WTC11 (cell line): ENCODE measurements at regions not wholly inside any gene's neighbourhood (a gene's known extent, or its start where the extent isn't known, plus 50 kb on each side); places are given as distances from the start of the nearest gene placed in this dataset.
"Not testable (repeated sequence)": the region's sequence is repeated elsewhere in the genome, so short reads cannot be mapped to it uniquely, and the experiment has no call there.

Source experiments
- ATAC-seq: fragments of 200-7000 bp; cut with Tn5 transposase; 2 replicates; pipeline ENCODE4 v1.10.0; 2021; ENCODE audit warnings: mild to moderate bottlenecking, moderate library complexity
- CTCF ChIA-PET: fragments of 300-600 bp; sonication (Branson Sonifier 250); formaldehyde crosslinking; loops from one replicate; lab custom pipeline; 2021; ENCODE audit warnings: antibody characterized with exemption; lab: Charles Lee
- POLR2A ChIA-PET: fragments of 350-600 bp; sonication (Branson Sonifier 250); formaldehyde crosslinking; loops from one replicate; lab custom pipeline; 2021; ENCODE audit warnings: antibody characterized with exemption; lab: Charles Lee
- DNase-seq: peaks from one replicate; pipeline ENCODE4 v3.0.0; 2021; ENCODE audit warnings: low spot score
- H3K27ac Mint-ChIP-seq: 2 replicates; pipeline ENCODE4 v1.8.0; 2021; ENCODE audit warnings: mixed read lengths
- H3K27me3 Mint-ChIP-seq: 2 replicates; pipeline ENCODE4 v1.8.0; 2021; ENCODE audit warnings: low read depth, mild to moderate bottlenecking, moderate library complexity, mixed read lengths
- H3K36me3 Mint-ChIP-seq: 2 replicates; pipeline ENCODE4 v1.8.0; 2021; ENCODE audit warnings: mixed read lengths
- H3K4me1 Mint-ChIP-seq: 2 replicates; pipeline ENCODE4 v1.8.0; 2022; ENCODE audit warnings: mixed read lengths
- H3K4me3 Mint-ChIP-seq: 2 replicates; pipeline ENCODE4 v1.8.0; 2021; ENCODE audit warnings: mild to moderate bottlenecking, moderate library complexity, mixed read lengths
- H3K9me3 Mint-ChIP-seq: 2 replicates; pipeline ENCODE4 v1.8.0; 2021; ENCODE audit warnings: mixed read lengths
- AR ChIP-seq: fragments of 250-450 bp; sonication (Bioruptor Pico); IDR thresholded peaks from 2 replicates; pipeline ENCODE4 v1.9.0; 2021; ENCODE audit warnings: mild to moderate bottlenecking
- ATF6 ChIP-seq: sonication (generic); formaldehyde crosslinking; IDR thresholded peaks from 2 replicates; pipeline ENCODE4 v1.8.1; 2023; ENCODE audit warnings: mild to moderate bottlenecking, missing genetic modification reagents
- CDX4 ChIP-seq: fragments of 250-450 bp; sonication (Bioruptor Pico); IDR thresholded peaks from 2 replicates; pipeline ENCODE4 v1.9.0; 2021; ENCODE audit warnings: moderate library complexity, mild to moderate bottlenecking, inconsistent platforms, borderline replicate concordance
- CREB1 ChIP-seq: sonication (generic); formaldehyde crosslinking; IDR thresholded peaks from 2 replicates; pipeline ENCODE4 v1.8.0; 2023; ENCODE audit warnings: mild to moderate bottlenecking, missing genetic modification reagents
- E2F4 ChIP-seq: sonication (generic); formaldehyde crosslinking; IDR thresholded peaks from 2 replicates; pipeline ENCODE4 v1.8.1; 2022; ENCODE audit warnings: low read depth, mild to moderate bottlenecking, moderate library complexity, missing genetic modification reagents, borderline replicate concordance
- ESRRA ChIP-seq: sonication (generic); formaldehyde crosslinking; IDR thresholded peaks from 2 replicates; pipeline ENCODE4 v1.8.1; 2022; ENCODE audit warnings: mild to moderate bottlenecking, missing genetic modification reagents, borderline replicate concordance
- ETV6 ChIP-seq: sonication (generic); formaldehyde crosslinking; IDR thresholded peaks from 2 replicates; pipeline ENCODE4 v1.8.1; 2022; ENCODE audit warnings: mild to moderate bottlenecking, missing genetic modification reagents
- HMGA2 ChIP-seq: fragments of 250-450 bp; sonication (Bioruptor Pico); IDR thresholded peaks from 2 replicates; pipeline ENCODE4 v1.4.0; 2021; ENCODE audit warnings: mild to moderate bottlenecking, moderate library complexity
- JAZF1 ChIP-seq: fragments of 250-450 bp; sonication (Bioruptor Pico); IDR thresholded peaks from 2 replicates; pipeline ENCODE4 v1.9.0; 2021; ENCODE audit warnings: moderate library complexity, mild to moderate bottlenecking, inconsistent platforms
- NFYB ChIP-seq: sonication (generic); formaldehyde crosslinking; conservative IDR thresholded peaks from 2 replicates; pipeline ENCODE4 v1.8.0; 2022; ENCODE audit warnings: low read depth, missing genetic modification reagents
- RORB ChIP-seq: fragments of 250-450 bp; sonication (Bioruptor Pico); IDR thresholded peaks from 2 replicates; pipeline ENCODE4 v1.9.0; 2021; ENCODE audit warnings: mild to moderate bottlenecking
- SMAD4 ChIP-seq: sonication (generic); formaldehyde crosslinking; IDR thresholded peaks from 2 replicates; pipeline ENCODE4 v1.8.0; 2022; ENCODE audit warnings: mild to moderate bottlenecking, missing genetic modification reagents
- TEAD4 ChIP-seq: sonication (generic); formaldehyde crosslinking; IDR thresholded peaks from 2 replicates; pipeline ENCODE4 v1.8.0; 2022; ENCODE audit warnings: mild to moderate bottlenecking, missing genetic modification reagents
- ZBTB21 ChIP-seq: sonication (generic); formaldehyde crosslinking; IDR thresholded peaks from 2 replicates; pipeline ENCODE4 v1.8.1; 2023; ENCODE audit warnings: mild to moderate bottlenecking, missing genetic modification reagents, borderline replicate concordance
- TF ChIP-seq, protein P1 (sequence below): fragments of 200-600 bp; IDR thresholded peaks from 2 replicates; pipeline ENCODE4 v1.8.0; 2022; ENCODE audit warnings: antibody characterized with exemption
- TF ChIP-seq, protein P2 (sequence below): sonication (generic); formaldehyde crosslinking; IDR thresholded peaks from 2 replicates; pipeline ENCODE4 v1.8.1; 2022; ENCODE audit warnings: low read depth, missing genetic modification reagents, borderline replicate concordance
- TF ChIP-seq, protein P3 (sequence below): sonication (generic); formaldehyde crosslinking; IDR thresholded peaks from 2 replicates; pipeline ENCODE4 v1.8.1; 2022; ENCODE audit warnings: mild to moderate bottlenecking, moderate library complexity, missing genetic modification reagents

- TF ChIP-seq, protein P1, sequence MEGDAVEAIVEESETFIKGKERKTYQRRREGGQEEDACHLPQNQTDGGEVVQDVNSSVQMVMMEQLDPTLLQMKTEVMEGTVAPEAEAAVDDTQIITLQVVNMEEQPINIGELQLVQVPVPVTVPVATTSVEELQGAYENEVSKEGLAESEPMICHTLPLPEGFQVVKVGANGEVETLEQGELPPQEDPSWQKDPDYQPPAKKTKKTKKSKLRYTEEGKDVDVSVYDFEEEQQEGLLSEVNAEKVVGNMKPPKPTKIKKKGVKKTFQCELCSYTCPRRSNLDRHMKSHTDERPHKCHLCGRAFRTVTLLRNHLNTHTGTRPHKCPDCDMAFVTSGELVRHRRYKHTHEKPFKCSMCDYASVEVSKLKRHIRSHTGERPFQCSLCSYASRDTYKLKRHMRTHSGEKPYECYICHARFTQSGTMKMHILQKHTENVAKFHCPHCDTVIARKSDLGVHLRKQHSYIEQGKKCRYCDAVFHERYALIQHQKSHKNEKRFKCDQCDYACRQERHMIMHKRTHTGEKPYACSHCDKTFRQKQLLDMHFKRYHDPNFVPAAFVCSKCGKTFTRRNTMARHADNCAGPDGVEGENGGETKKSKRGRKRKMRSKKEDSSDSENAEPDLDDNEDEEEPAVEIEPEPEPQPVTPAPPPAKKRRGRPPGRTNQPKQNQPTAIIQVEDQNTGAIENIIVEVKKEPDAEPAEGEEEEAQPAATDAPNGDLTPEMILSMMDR, result no peak
- TF ChIP-seq ATF6 (CRISPR knock-in tag) (no peak), CREB1 (CRISPR knock-in tag) (no peak), ETV6 (CRISPR knock-in tag) (no peak), JAZF1 (CRISPR knock-in tag) (no peak), TEAD4 (CRISPR knock-in tag) (no peak), CDX4 (CRISPR knock-in tag) (no peak), RORB (CRISPR knock-in tag) (no peak), ZBTB21 (CRISPR knock-in tag) (no peak)
Measured at GRCh38 chr2:62624855-62625254, 80.7 kb upstream of the EHBP1 start (continued).

DNA sequence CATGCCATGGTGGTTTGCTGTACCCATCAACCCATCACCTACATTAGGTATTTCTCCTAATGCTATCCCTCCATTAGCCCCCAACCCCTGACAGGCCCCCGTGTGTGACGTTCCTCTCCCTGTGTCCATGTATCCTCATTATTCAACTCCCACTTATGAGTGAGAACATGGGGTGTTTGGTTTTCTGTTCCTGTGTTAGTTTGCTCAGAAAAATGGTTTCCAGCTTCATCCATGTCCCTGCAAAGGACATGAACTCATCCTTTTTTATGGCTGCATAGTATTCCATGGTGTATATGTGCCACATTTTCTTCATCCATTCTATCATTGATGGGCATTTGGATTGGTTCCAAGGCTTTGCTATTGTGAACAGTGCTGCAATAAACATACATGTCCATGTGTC is 89.0 kb upstream of the EHBP1 start:
- CTCF ChIA-PET, DNase-seq, ATAC-seq, POLR2A ChIA-PET, H3K4me1 Mint-ChIP-seq, H3K27me3 Mint-ChIP-seq, H3K27ac Mint-ChIP-seq, H3K36me3 Mint-ChIP-seq, H3K4me3 Mint-ChIP-seq: not testable (repeated sequence)
- H3K9me3 Mint-ChIP-seq, result peaks cover 21% of the 10 kb centered on the region

DNA sequence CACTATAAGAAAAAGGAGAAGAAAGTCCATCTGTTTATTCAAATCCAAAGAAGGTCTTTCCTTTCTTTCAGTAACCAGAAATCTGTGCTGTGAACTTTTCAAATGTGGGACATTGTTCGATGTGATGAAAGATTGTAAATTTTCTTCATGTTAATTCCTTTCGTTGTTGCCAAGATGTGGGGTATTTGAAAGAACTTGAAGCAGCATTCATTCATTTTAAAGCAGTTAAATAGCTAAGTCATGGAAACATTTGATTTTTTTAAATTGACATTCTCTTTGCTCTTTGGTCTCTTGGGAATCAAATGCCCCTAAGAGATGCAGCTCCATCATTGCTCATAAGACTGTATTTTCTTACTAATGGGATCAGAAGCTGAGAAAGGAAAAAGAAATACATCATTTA is 93.7 kb upstream of the EHBP1 start:
- Mint-ChIP-seq H3K4me1 (peaks cover 4% of the 10 kb centered on the region; the same call in 1 of the 2 replicates), H3K36me3 (0 out of 2 replicates have a peak, but pooled peaks cover 2% of the 10 kb centered on the region), H3K9me3 (peaks cover 21% of the 10 kb centered on the region), H3K27me3 (no peaks in the 10 kb centered on the region), H3K4me3 (no peak overlapping the region), H3K27ac (no peak overlapping the region)
- no peak for ATAC-seq
- no peak for DNase-seq
- POLR2A ChIA-PET, result no interaction called here
- CTCF ChIA-PET, result interaction anchor here (1.3 kb wide), 1 partner anchor 155 kb away, joined by 7 read pairs; no protein-coding TSS in a partner anchor
- TF ChIP-seq ESRRA (CRISPR knock-in tag) (no peak), SMAD4 (CRISPR knock-in tag) (no peak), HMGA2 (CRISPR knock-in tag) (no peak), ATF6 (CRISPR knock-in tag) (no peak), NFYB (no peak), E2F4 (no peak), AR (CRISPR knock-in tag) (no peak), ETV6 (CRISPR knock-in tag) (no peak)
- TF ChIP-seq, protein P2, sequence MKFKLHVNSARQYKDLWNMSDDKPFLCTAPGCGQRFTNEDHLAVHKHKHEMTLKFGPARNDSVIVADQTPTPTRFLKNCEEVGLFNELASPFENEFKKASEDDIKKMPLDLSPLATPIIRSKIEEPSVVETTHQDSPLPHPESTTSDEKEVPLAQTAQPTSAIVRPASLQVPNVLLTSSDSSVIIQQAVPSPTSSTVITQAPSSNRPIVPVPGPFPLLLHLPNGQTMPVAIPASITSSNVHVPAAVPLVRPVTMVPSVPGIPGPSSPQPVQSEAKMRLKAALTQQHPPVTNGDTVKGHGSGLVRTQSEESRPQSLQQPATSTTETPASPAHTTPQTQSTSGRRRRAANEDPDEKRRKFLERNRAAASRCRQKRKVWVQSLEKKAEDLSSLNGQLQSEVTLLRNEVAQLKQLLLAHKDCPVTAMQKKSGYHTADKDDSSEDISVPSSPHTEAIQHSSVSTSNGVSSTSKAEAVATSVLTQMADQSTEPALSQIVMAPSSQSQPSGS (CRISPR knock-in tag), result no peak
- TF ChIP-seq, protein P3, sequence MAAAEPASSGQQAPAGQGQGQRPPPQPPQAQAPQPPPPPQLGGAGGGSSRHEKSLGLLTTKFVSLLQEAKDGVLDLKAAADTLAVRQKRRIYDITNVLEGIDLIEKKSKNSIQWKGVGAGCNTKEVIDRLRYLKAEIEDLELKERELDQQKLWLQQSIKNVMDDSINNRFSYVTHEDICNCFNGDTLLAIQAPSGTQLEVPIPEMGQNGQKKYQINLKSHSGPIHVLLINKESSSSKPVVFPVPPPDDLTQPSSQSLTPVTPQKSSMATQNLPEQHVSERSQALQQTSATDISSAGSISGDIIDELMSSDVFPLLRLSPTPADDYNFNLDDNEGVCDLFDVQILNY, result no peak
